HepG2 (cell line): ENCODE measurements at regions not wholly inside any gene's neighbourhood (a gene's known extent, or its start where the extent isn't known, plus 50 kb on each side); places are given as distances from the start of the nearest gene placed in this dataset.

Source experiments
- CEBPB ChIP-seq: IDR thresholded peaks from 2 replicates; pipeline ENCODE4 v1.6.1; 2011; ENCODE audit warnings: low read depth, low read length, improper control_type of control experiment, borderline replicate concordance
- EZH2 ChIP-seq: conservative IDR thresholded peaks from 2 replicates; pipeline ENCODE4 v1.6.1; 2012; ENCODE audit warnings: mild to moderate bottlenecking, low read depth, low read length, moderate library complexity
- GABPB1 ChIP-seq: IDR thresholded peaks from 2 replicates; pipeline ENCODE4 v1.6.1; 2016; ENCODE audit warnings: mild to moderate bottlenecking, missing genetic modification reagents, moderate library complexity, missing compliant biosample characterization
- KDM2A ChIP-seq: sonication (generic); formaldehyde crosslinking; IDR thresholded peaks from 2 replicates; pipeline ENCODE4 v1.4.0; 2020; ENCODE audit warnings: low read depth, missing genetic modification reagents, borderline replicate concordance
- KLF9 ChIP-seq: IDR thresholded peaks from 2 replicates; pipeline ENCODE4 v1.6.1; 2016; ENCODE audit warnings: low read depth
- POLR2A ChIP-seq, 2 experiments: IDR thresholded peaks; 2 replicates each; pipeline ENCODE4 v1.6.1; 2011; ENCODE audit warnings: low read depth in 2 of 2, low read length in 2 of 2, mild to moderate bottlenecking in 1 of 2, moderate library complexity in 1 of 2; ENCODE audit not compliant: insufficient read depth in 1 of 2
- SIN3A ChIP-seq: IDR thresholded peaks from 2 replicates; pipeline ENCODE4 v1.6.1; 2011; ENCODE audit warnings: low read depth, mild to moderate bottlenecking, control low read depth, low read length, borderline replicate concordance
- SSRP1 ChIP-seq: IDR thresholded peaks from 2 replicates; pipeline ENCODE4 v1.6.1; 2016; ENCODE audit warnings: control low read depth
- TCF7L2 ChIP-seq: IDR thresholded peaks from 2 replicates; pipeline ENCODE4 v1.6.1; 2011; ENCODE audit warnings: mild to moderate bottlenecking, low read depth, low read length, moderate library complexity
- ZNF282 ChIP-seq: fragments of 450-650 bp; IDR thresholded peaks from 2 replicates; pipeline ENCODE4 v1.6.1; 2018; ENCODE audit not compliant: partially characterized antibody
- ZNF343 ChIP-seq: sonication (generic); formaldehyde crosslinking; IDR thresholded peaks from 2 replicates; pipeline ENCODE4 v1.4.0; 2020; ENCODE audit warnings: mild to moderate bottlenecking, missing genetic modification reagents
- TF ChIP-seq, protein P1 (sequence below): sonication (generic); formaldehyde crosslinking; IDR thresholded peaks from 2 replicates; pipeline ENCODE4 v1.5.1; 2020; ENCODE audit warnings: missing genetic modification reagents, mild to moderate bottlenecking, borderline replicate concordance

DNA sequence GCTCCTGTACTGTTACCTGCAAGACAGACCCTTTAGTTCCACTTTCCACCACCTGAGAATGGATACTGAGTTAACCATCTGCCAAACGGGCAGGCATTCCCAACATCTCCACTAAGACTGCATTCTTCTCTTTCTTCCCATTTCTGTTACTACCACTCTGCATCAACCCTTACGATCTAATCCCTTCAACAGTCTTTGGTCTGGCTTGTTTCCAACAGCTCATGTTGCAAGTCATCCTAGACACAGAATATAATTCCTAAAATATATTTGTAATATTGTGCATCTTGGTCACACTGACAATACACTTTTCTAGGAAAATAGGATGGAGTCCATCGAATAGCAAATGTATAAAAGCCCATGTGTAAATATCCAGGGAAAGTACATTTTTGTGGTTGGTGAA lies 166.7 kb downstream of the SIPA1L2 start:
- TF ChIP-seq GABPB1 (CRISPR knock-in tag) (no peak), ZNF282 (no peak), KLF9 (no peak), CEBPB (no peak), SSRP1 (CRISPR knock-in tag) (no peak), EZH2 (no peak), KDM2A (CRISPR knock-in tag) (no peak), ZNF343 (CRISPR knock-in tag) (no peak), TCF7L2 (no peak), SIN3A (no peak), POLR2A (IDR thresholded peaks at IDR 0.05; ENCODE audit: insufficient read depth in 1 of 2, low read depth in 2 of 2, low read length in 2 of 2) (no peak)
- TF ChIP-seq, protein P1, sequence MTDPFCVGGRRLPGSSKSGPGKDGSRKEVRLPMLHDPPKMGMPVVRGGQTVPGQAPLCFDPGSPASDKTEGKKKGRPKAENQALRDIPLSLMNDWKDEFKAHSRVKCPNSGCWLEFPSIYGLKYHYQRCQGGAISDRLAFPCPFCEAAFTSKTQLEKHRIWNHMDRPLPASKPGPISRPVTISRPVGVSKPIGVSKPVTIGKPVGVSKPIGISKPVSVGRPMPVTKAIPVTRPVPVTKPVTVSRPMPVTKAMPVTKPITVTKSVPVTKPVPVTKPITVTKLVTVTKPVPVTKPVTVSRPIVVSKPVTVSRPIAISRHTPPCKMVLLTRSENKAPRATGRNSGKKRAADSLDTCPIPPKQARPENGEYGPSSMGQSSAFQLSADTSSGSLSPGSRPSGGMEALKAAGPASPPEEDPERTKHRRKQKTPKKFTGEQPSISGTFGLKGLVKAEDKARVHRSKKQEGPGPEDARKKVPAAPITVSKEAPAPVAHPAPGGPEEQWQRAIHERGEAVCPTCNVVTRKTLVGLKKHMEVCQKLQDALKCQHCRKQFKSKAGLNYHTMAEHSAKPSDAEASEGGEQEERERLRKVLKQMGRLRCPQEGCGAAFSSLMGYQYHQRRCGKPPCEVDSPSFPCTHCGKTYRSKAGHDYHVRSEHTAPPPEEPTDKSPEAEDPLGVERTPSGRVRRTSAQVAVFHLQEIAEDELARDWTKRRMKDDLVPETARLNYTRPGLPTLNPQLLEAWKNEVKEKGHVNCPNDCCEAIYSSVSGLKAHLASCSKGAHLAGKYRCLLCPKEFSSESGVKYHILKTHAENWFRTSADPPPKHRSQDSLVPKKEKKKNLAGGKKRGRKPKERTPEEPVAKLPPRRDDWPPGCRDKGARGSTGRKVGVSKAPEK (CRISPR knock-in tag): no peak
